ENCODE measurements at regions not wholly inside any gene's neighbourhood (a gene's known extent, or its start where the extent isn't known, plus 50 kb on each side); places are given as distances from the start of the nearest gene placed in this dataset.

GRCh38 chrX:39519030-39519488 lies 578.7 kb downstream of the BCOR start:
- TF ChIP-seq, protein P1, sequence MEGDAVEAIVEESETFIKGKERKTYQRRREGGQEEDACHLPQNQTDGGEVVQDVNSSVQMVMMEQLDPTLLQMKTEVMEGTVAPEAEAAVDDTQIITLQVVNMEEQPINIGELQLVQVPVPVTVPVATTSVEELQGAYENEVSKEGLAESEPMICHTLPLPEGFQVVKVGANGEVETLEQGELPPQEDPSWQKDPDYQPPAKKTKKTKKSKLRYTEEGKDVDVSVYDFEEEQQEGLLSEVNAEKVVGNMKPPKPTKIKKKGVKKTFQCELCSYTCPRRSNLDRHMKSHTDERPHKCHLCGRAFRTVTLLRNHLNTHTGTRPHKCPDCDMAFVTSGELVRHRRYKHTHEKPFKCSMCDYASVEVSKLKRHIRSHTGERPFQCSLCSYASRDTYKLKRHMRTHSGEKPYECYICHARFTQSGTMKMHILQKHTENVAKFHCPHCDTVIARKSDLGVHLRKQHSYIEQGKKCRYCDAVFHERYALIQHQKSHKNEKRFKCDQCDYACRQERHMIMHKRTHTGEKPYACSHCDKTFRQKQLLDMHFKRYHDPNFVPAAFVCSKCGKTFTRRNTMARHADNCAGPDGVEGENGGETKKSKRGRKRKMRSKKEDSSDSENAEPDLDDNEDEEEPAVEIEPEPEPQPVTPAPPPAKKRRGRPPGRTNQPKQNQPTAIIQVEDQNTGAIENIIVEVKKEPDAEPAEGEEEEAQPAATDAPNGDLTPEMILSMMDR (IDR thresholded peaks at IDR 0.05): no peak
- peak overlapping the region; percentile 34 for H3K4me3 ChIP-seq
- H3K27ac ChIP-seq: peak overlapping the region in 1 of 2 donors; percentile 10
- no peak for DNase-seq (ENCODE audit: low spot score)

DNA sequence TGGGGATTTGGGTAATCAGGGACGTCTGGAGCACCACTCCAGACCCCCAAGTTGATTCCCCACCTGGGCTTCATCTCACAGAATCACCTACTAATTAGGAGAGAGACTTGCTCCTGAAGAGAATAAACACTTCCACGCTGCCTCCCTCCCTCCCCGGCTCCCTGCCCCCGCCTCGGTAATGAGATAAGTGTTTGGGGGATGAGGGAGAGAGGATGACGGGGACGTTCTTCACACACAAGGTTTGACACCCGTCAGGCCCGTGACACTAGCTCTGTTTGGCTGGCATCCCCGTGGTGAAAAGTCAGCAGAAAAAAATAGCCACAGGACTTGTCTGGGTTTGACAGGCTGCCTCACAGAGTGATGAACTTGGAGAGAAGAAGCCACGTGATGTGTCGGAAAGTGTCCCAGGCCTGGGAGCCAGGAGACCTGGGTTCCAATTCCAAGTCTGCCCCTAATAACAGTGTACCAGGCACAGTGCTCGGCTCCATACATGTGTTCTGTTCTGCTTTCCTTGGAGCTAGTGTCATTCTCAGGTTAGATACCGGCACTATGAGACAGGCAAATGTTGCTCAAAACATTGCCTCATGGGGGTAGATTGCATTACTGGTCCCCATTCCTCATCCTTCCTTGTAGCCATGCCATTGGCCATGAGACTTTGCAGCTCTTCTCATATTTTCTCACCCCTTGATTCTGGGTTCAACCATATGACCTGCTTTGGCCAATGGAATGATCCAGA lies 578.0 kb downstream of the BCOR start:
- TF ChIP-seq, protein P1 (IDR thresholded peaks at IDR 0.05): no peak
- no peak for DNase-seq (ENCODE audit: low spot score)

GRCh38 chrX:39525758-39526157 lies 572.0 kb downstream of the BCOR start:
- Histone ChIP-seq H3K27ac (no peak overlapping the region), H3K4me3 (no peak overlapping the region)
- TF ChIP-seq, protein P1 (IDR thresholded peaks at IDR 0.05): no peak
- no peak for DNase-seq (ENCODE audit: low spot score)

More for the DNA sequence above, 578.0 kb downstream of the BCOR start:
- Histone ChIP-seq H3K27ac (no peak overlapping the region), H3K4me3 (no peak overlapping the region)

- Histone ChIP-seq H3K27ac (no peak overlapping the region), H3K4me3 (no peak overlapping the region)
- no peak for DNase-seq (ENCODE audit: low spot score)
- TF ChIP-seq, protein P1 (IDR thresholded peaks at IDR 0.05): no peak
Measured at GRCh38 chrX:39527025-39527424, 570.7 kb downstream of the BCOR start.

DNA sequence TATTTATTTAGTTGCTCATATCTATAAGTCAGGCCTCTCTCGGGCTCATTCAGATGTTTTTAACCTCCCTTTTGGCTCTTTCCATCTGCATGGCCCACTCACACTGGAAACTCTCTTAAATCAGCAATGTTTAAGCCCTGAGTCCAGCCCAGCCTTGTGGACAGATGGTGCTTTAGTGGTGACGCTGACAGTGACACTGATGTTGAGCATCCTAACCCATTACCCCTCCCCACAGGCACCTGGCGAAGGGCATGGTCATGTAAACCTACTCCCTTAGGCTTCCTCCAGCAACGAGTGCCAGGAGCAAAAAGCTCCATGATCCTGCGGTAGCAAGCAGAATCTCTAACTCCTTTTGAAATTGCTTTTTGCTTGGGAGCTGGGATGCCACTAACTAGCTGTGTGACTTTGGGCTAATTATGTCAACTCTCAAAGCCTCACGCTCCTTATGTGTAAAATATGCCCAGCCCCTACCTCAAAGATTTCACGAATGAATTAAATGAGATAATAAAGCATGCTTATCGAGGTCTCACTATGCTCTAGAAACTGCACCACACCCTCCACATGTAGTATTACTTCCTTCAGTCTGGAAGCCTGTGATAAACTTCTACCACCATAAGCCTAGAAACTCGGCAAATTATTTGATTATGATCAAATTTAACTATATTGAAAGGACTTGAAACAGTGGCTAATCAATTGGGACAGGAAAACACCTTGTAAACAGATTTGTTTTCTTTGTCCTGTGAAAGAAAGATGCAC lies 569.4 kb downstream of the BCOR start:
- no peak overlapping the region for H3K4me3 ChIP-seq
- no peak for DNase-seq (ENCODE audit: low spot score)
- TF ChIP-seq, protein P1 (IDR thresholded peaks at IDR 0.05): no peak
- no peak overlapping the region for H3K27ac ChIP-seq

DNA sequence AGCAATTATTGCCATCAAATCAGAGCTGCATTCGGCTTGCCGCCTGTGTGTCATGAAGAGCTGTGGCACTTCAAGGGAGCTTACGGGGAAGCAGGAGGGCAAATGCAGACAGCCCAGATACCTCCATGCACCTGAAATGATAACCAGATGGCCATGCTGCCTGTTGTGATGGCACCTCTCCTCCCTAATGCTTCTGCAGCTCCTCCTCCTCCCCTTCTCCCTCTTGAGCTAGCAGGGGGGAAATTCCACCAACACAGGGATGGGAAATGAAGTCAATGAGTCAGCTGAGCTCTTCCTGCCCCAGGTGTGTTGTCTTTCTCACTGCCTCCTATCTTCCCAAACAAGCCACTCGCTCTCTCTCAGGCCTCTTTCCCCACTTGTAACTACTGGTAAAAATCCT lies 565.0 kb downstream of the BCOR start:
- H3K4me3 ChIP-seq: no peak overlapping the region
- no peak for DNase-seq (ENCODE audit: low spot score)
- TF ChIP-seq, protein P1 (IDR thresholded peaks at IDR 0.05): no peak
- H3K27ac ChIP-seq: no peak overlapping the region

Measured in coronary artery (tissue), 2 donors.